PC-3 (cell line): ENCODE measurements at regions not wholly inside any gene's neighbourhood (a gene's known extent, or its start where the extent isn't known, plus 50 kb on each side); places are given as distances from the start of the nearest gene placed in this dataset.

ENCODE experiments used
- CTCF ChIP-seq: fragments of 300-600 bp; sonication (generic); conservative IDR thresholded peaks from 2 replicates; pipeline ENCODE4 v1.5.1; 2017; ENCODE audit warnings: antibody characterized with exemption, low read depth, mild to moderate bottlenecking, low read length
- EZH2 ChIP-seq: fragments of 300-600 bp; sonication (generic); IDR thresholded peaks from one replicate; pipeline ENCODE4 v1.6.1; 2017; ENCODE audit warnings: antibody characterized with exemption, mild to moderate bottlenecking, low read length; ENCODE audit not compliant: unreplicated experiment
- EZH2phosphoT487 ChIP-seq: fragments of 300-600 bp; sonication (generic); IDR thresholded peaks from 2 replicates; pipeline ENCODE4 v1.6.1; 2018; ENCODE audit warnings: mild to moderate bottlenecking, antibody characterized with exemption, low read length, borderline replicate concordance

- TF ChIP-seq CTCF = no peak
- no peak for TF ChIP-seq EZH2
- no peak for TF ChIP-seq EZH2phosphoT487
Measured at GRCh38 chr7:125934539-125934938, 1004.9 kb upstream of the POT1 start.
